GM19372 (cell line): ENCODE measurements at regions not wholly inside any gene's neighbourhood (a gene's known extent, or its start where the extent isn't known, plus 50 kb on each side); places are given as distances from the start of the nearest gene placed in this dataset.
"Not testable (repeated sequence)": the region's sequence is repeated elsewhere in the genome, so short reads cannot be mapped to it uniquely, and the experiment has no call there.

Source experiments
- ATAC-seq: cut with Tn5 transposase; IDR thresholded peaks from one replicate; pipeline ENCODE4 v1.9.1; 2021; ENCODE audit warnings: mild to moderate bottlenecking, low read depth, moderate library complexity; ENCODE audit not compliant: unreplicated experiment

DNA sequence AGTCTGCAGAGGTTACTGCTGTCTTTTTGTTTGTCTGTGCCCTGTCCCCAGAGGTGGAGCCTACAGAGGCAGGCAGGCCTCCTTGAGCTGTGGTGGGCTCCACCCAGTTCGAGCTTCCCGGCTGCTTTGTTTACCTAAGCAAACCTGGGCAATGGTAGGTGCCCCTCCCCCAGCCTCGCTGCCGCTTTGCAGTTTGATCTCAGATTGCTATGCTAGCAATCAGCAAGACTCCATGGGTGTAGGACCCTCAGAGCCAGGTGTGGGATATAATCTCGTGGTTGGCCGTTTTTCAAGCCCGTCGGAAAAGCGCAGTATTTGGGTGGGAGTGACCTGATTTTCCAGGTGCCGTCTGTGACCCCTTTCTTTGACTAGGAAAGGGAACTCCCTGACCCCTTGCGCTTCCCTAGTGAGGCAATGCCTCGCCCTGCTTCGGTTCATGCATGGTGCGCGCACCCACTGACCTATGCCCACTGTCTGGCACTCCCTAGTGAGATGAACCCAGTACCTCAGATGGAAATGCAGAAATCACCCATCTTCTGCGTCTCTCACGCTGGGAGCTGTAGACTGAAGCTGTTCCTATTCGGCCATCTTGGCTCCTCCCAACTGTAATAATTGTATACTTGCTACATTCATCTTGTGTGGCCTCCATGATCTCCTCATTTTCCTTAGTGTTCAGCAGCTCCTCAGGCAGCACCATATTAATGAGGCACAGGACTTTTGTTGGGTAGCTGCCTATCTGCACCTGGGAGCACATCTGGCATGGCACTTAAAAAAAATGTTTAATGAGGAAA is 391.4 kb downstream of the BCKDHB start:
- ATAC-seq, result not testable (repeated sequence)

- no peak for ATAC-seq
Observed at GRCh38 chr6:80489911-80490635, 383.6 kb downstream of the BCKDHB start.

- ATAC-seq, result no peak
Observed at GRCh38 chr6:80488190-80488589, 381.7 kb downstream of the BCKDHB start.

- ATAC-seq, result not testable (repeated sequence)
Observed at GRCh38 chr6:80485494-80485893, 379.0 kb downstream of the BCKDHB start.

GRCh38 chr6:80482056-80482455 is 375.6 kb downstream of the BCKDHB start:
- no peak for ATAC-seq

GRCh38 chr6:80480421-80481157 is 374.1 kb downstream of the BCKDHB start:
- ATAC-seq, result peak; percentile 54

- no peak for ATAC-seq
Observed at GRCh38 chr6:80478030-80478429, 371.6 kb downstream of the BCKDHB start.

DNA sequence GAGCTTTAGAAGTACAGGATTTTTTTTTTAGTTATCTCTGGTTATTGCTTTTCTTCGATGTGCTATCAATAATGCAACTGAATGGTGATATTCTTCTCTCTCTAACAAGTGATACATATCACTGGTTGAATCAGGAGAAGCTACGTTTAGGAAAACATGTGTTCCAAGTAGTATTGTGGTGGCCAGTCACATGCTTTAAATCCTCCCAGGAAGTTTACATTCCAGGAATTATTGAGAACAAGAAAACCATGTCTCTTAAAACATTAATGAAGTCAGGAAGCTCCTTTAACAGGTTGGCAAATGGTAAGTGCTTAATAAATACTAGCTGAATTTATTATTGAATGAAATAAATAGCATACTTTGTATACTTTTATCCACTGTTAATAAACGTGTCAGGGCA is 371.1 kb downstream of the BCKDHB start:
- ATAC-seq, result no peak

DNA sequence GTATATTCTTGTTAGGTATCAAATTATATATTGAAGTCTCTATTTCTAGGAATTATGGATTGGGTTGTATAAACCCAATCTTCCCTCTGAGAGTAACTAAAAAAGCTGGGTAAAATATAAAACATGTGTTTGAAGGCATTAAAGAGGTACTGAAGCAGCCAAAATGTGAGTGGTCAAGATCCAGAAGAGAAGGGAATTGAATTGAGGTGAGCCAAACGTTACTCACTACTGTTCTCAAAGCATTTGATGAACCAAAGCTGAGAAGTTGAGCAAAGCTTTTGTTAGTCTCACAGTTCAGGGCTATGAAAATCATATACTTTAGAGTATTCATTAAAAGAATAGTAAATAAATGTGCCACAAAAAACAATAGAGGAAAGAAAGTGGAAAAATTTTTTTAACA is 365.8 kb downstream of the BCKDHB start:
- no peak for ATAC-seq

- no peak for ATAC-seq
Observed at GRCh38 chr6:80469977-80470376, 363.5 kb downstream of the BCKDHB start.

DNA sequence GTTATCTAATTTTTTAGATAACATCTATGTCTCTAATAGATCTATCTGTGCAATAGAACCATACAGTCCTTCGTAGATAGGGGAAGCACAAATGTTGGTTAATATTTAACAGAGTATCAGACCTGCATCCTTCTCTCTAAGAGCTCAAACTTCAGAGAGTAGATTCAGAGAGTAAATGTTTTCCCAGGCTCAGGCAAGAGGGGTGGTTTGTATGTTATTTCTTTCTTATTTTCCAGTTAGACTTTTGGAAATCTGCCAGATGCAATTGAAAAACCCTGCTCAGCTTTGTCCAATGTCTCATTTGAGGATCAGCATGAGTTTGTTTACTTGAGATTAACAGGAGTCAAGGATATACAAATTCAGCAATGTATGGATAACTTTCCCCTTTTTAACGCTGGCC is 361.9 kb downstream of the BCKDHB start:
- ATAC-seq, result no peak

- no peak for ATAC-seq
Observed at GRCh38 chr6:80467408-80467807, 360.9 kb downstream of the BCKDHB start.

GRCh38 chr6:80466981-80467380 is 360.5 kb downstream of the BCKDHB start:
- no peak for ATAC-seq

DNA sequence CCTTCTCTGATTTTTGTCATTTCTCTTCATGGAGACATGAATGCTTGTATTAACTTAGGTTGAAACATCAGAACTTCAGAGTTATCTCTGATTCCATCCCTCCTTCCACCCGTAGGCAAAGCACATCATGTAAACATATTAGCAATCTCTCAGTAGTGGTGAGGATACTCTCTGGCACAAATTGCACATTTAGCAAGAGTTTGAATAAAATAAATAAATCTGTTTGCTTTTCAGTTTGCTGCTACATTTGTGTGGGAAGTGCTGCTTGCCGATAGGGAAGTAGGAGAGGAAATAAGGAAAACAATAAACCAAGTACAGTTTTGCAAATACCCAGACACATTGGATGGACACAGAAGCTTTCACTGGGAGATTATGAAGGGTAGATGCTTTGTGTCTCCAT is 359.0 kb downstream of the BCKDHB start:
- no peak for ATAC-seq

GRCh38 chr6:80464901-80465300 is 358.4 kb downstream of the BCKDHB start:
- ATAC-seq, result no peak

DNA sequence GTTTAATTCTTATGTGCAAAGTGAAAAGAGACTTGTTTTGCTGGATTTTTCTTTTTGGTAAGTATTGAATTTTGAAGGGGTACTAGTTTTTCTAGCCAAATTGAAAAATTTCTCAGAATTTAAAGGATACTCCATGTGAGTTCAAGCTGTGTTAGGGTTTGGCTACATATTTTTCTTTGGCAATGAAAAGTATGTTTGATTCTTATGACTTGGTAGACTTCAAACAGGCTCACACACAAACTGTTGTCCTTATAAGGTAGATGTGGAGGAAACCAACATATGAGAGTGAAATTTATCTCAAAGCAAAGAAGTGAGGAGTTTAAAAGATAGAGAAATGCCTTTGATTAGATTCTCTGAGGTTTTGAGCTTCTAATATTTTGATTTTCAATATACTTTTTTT is 356.7 kb downstream of the BCKDHB start:
- ATAC-seq, result no peak

DNA sequence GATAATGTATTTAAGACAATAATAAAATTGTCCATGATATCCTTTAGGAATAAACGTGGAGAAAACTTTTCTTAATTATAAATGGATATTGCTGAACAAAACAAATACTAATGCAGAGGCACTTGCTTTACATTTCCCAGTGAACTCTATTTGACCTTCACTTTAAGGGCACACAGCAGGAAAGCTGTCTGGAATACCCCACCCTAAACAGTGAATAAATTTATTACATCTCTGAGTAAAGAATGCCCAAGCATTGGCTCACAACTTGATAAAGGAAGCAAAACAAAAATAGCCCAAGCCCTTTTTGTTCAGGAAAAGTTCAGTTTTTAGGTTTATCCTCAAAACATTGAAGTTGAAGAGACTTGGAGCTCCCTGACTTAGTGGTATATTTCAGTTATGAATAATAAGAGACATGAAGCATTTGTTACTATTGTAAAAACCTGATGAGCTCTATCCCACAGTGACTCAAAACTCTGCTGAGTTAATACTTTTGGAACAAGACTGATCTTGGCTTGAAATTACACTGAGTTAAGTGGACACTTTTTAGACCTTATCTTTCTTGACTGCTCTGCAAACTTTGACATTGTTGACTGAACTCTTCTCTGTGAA is 353.9 kb downstream of the BCKDHB start:
- ATAC-seq, result no peak

GRCh38 chr6:80457439-80457933 is 351.0 kb downstream of the BCKDHB start:
- ATAC-seq, result no peak

GRCh38 chr6:80456724-80457438 is 350.4 kb downstream of the BCKDHB start:
- no peak for ATAC-seq
